LNCAP (cell line): ENCODE measurements at regions not wholly inside any gene's neighbourhood (a gene's known extent, or its start where the extent isn't known, plus 50 kb on each side); places are given as distances from the start of the nearest gene placed in this dataset.

Source experiments
- CTCF ChIP-seq: fragments of 450-650 bp; IDR thresholded peaks from 2 replicates; pipeline ENCODE4 v1.5.1; 2017; ENCODE audit warnings: mild to moderate bottlenecking

- no peak for TF ChIP-seq CTCF
Measured at GRCh38 chr4:57774171-57774570, 664.0 kb upstream of the IGFBP7 start.

GRCh38 chr4:57766341-57766740 is 656.2 kb upstream of the IGFBP7 start:
- no peak for TF ChIP-seq CTCF

- TF ChIP-seq CTCF = no peak
Measured at GRCh38 chr4:57764856-57765255, 654.7 kb upstream of the IGFBP7 start.

- no peak for TF ChIP-seq CTCF
Measured at GRCh38 chr4:57763070-57763469, 652.9 kb upstream of the IGFBP7 start.

GRCh38 chr4:57740625-57741190 is 630.5 kb upstream of the IGFBP7 start:
- TF ChIP-seq CTCF = no peak

- TF ChIP-seq CTCF = no peak
Measured at GRCh38 chr4:57736781-57737180, 626.6 kb upstream of the IGFBP7 start.

GRCh38 chr4:57734104-57734670 is 624.0 kb upstream of the IGFBP7 start:
- TF ChIP-seq CTCF = no peak

GRCh38 chr4:57726154-57726553 is 616.0 kb upstream of the IGFBP7 start:
- no peak for TF ChIP-seq CTCF
